ENCODE measurements at regions not wholly inside any gene's neighbourhood (a gene's known extent, or its start where the extent isn't known, plus 50 kb on each side); places are given as distances from the start of the nearest gene placed in this dataset.

- FAIRE-seq = no peak
Observed at GRCh38 chr11:116467823-116468222, 305.0 kb downstream of the BUD13 start.

GRCh38 chr11:116466801-116467200 is 306.0 kb downstream of the BUD13 start:
- no peak for FAIRE-seq

- no peak for FAIRE-seq
Observed at GRCh38 chr11:116466191-116466590, 306.6 kb downstream of the BUD13 start.

- no peak for FAIRE-seq
Observed at GRCh38 chr11:116465056-116465455, 307.7 kb downstream of the BUD13 start.

- FAIRE-seq = no peak
Observed at GRCh38 chr11:116461789-116462188, 311.0 kb downstream of the BUD13 start.

GRCh38 chr11:116460156-116460920 is 312.4 kb downstream of the BUD13 start:
- FAIRE-seq = no peak

- FAIRE-seq = no peak
Observed at GRCh38 chr11:116459185-116460045, 313.4 kb downstream of the BUD13 start.

GRCh38 chr11:116458546-116458945 is 314.2 kb downstream of the BUD13 start:
- FAIRE-seq = no peak

GRCh38 chr11:116457336-116458007 is 315.3 kb downstream of the BUD13 start:
- no peak for FAIRE-seq

- no peak for FAIRE-seq
Observed at GRCh38 chr11:116454951-116455350, 317.8 kb downstream of the BUD13 start.

- no peak for FAIRE-seq
Observed at GRCh38 chr11:116454020-116454645, 318.7 kb downstream of the BUD13 start.

GRCh38 chr11:116452461-116452860 is 320.3 kb downstream of the BUD13 start:
- FAIRE-seq = no peak

- no peak for FAIRE-seq
Observed at GRCh38 chr11:116449522-116449921, 323.3 kb downstream of the BUD13 start.

- FAIRE-seq = no peak
Observed at GRCh38 chr11:116446048-116446941, 326.5 kb downstream of the BUD13 start.

- FAIRE-seq = no peak
Observed at GRCh38 chr11:116445108-116446047, 327.4 kb downstream of the BUD13 start.

GRCh38 chr11:116442238-116442752 is 330.5 kb downstream of the BUD13 start:
- no peak for FAIRE-seq

- no peak for FAIRE-seq
Observed at GRCh38 chr11:116439361-116439677, 333.5 kb downstream of the BUD13 start.

GRCh38 chr11:116438651-116439360 is 334.0 kb downstream of the BUD13 start:
- no peak for FAIRE-seq

- FAIRE-seq = no peak
Observed at GRCh38 chr11:116434986-116435385, 337.8 kb downstream of the BUD13 start.

GRCh38 chr11:116432301-116432700 is 340.5 kb downstream of the BUD13 start:
- FAIRE-seq = no peak

All from colon (tissue), 2 donors.